A673 (cell line): ENCODE measurements at regions not wholly inside any gene's neighbourhood (a gene's known extent, or its start where the extent isn't known, plus 50 kb on each side); places are given as distances from the start of the nearest gene placed in this dataset.

Experiments
- EZH2 ChIP-seq: fragments of 200-600 bp; sonication (generic); IDR thresholded peaks from 2 replicates; pipeline ENCODE4 v1.6.1; 2017; ENCODE audit warnings: borderline replicate concordance, low read depth, mild to moderate bottlenecking, mixed read lengths, antibody characterized with exemption, low read length; ENCODE audit not compliant: poor library complexity, severe bottlenecking
- TF ChIP-seq, protein P1 (sequence below): fragments of 300-800, 200-600 bp; sonication (generic); conservative IDR thresholded peaks from 2 replicates; pipeline ENCODE4 v1.5.1; 2017; ENCODE audit warnings: low read depth, mild to moderate bottlenecking, antibody characterized with exemption, low read length, moderate library complexity, mixed read lengths

DNA sequence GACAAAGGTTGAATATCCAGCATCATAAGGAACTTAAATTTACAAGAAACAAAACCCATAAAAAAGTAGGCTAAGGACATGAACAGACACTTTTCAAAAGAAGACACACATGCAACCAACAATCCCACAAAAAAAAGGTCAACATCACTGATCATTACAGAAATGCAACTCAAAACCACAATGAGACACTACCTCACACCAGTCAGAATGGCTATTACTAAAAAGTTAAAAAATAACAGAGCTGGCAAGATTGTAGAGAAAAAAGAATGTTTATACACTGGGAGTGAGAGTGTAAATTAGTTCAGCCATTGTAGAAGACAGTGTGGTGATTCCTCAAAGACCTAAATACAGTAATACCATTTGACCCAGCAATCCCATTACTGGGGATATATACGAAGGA, 474.7 kb downstream of the TRIML1 start:
- TF ChIP-seq, protein P1, sequence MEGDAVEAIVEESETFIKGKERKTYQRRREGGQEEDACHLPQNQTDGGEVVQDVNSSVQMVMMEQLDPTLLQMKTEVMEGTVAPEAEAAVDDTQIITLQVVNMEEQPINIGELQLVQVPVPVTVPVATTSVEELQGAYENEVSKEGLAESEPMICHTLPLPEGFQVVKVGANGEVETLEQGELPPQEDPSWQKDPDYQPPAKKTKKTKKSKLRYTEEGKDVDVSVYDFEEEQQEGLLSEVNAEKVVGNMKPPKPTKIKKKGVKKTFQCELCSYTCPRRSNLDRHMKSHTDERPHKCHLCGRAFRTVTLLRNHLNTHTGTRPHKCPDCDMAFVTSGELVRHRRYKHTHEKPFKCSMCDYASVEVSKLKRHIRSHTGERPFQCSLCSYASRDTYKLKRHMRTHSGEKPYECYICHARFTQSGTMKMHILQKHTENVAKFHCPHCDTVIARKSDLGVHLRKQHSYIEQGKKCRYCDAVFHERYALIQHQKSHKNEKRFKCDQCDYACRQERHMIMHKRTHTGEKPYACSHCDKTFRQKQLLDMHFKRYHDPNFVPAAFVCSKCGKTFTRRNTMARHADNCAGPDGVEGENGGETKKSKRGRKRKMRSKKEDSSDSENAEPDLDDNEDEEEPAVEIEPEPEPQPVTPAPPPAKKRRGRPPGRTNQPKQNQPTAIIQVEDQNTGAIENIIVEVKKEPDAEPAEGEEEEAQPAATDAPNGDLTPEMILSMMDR, result no peak
- TF ChIP-seq EZH2, result no peak
